ENCODE measurements at regions not wholly inside any gene's neighbourhood (a gene's known extent, or its start where the extent isn't known, plus 50 kb on each side); places are given as distances from the start of the nearest gene placed in this dataset.

DNA sequence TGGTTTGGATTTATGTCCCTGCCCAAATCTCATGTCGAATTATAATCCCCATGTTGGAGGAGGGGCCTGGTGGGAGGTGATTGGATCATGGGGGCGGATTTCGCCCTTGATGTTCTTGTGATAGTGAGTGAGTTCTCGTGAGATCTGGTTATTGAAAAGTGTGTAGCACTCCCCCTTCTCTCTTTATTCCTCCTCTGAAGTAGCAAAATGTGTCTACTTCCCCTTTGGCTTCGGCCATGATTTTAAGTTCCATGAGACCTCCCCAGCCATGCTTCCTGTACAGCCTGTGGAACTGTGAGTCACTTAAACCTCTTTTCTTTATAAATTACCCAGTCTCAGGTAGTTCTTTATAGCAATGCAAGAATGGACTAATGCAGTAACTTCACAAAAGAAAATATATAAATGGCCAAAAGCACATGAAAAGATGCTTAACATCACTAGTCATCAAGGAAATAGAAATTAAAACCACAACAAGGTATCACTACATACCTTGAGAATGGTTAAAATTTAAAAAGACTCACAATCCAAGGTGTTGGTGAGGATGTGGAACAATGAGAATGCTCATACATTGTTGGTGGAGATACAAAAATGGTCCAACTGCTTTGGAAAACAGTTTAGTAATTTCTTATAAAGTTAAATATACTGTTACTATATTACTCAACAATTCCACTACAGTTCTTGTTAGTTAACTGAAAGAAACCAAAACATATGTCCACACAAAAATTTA, 218.7 kb downstream of the SNX10 start:
- H3K27me3 Mint-ChIP-seq (ENCODE audit: low read depth) = peaks cover 21% of the 10 kb centered on the region
- no peak overlapping the region for H3K4me3 Mint-ChIP-seq (ENCODE audit: unreplicated experiment)
- DNase-seq (ENCODE audit: low spot score) = no peak
- H3K36me3 Mint-ChIP-seq (ENCODE audit: low read depth) = no peaks in the 10 kb centered on the region
- TF ChIP-seq CTCF (IDR thresholded peaks at IDR 0.05) = no peak
- H3K9me3 Mint-ChIP-seq (ENCODE audit: low read depth) = no peaks in the 10 kb centered on the region
- no peaks in the 10 kb centered on the region for H3K4me1 Mint-ChIP-seq (ENCODE audit: low read depth)
- H3K27ac Mint-ChIP-seq (ENCODE audit: unreplicated experiment) = no peak overlapping the region

GRCh38 chr7:26511866-26512265, 220.2 kb downstream of the SNX10 start:
- H3K27ac Mint-ChIP-seq (ENCODE audit: unreplicated experiment) = no peak overlapping the region
- TF ChIP-seq CTCF (IDR thresholded peaks at IDR 0.05) = no peak
- no peak for DNase-seq (ENCODE audit: low spot score)
- peaks cover 18% of the 10 kb centered on the region for H3K27me3 Mint-ChIP-seq (ENCODE audit: low read depth)
- H3K9me3 Mint-ChIP-seq (ENCODE audit: low read depth) = no peaks in the 10 kb centered on the region
- H3K36me3 Mint-ChIP-seq (ENCODE audit: low read depth) = no peaks in the 10 kb centered on the region
- no peaks in the 10 kb centered on the region for H3K4me1 Mint-ChIP-seq (ENCODE audit: low read depth)
- no peak overlapping the region for H3K4me3 Mint-ChIP-seq (ENCODE audit: unreplicated experiment)

GRCh38 chr7:26512737-26513136, 221.1 kb downstream of the SNX10 start:
- no peaks in the 10 kb centered on the region for H3K9me3 Mint-ChIP-seq (ENCODE audit: low read depth)
- no peak overlapping the region for H3K27ac Mint-ChIP-seq (ENCODE audit: unreplicated experiment)
- H3K36me3 Mint-ChIP-seq (ENCODE audit: low read depth) = no peaks in the 10 kb centered on the region
- DNase-seq (ENCODE audit: low spot score) = no peak
- no peak for TF ChIP-seq CTCF (IDR thresholded peaks at IDR 0.05)
- H3K4me1 Mint-ChIP-seq (ENCODE audit: low read depth) = no peaks in the 10 kb centered on the region
- H3K4me3 Mint-ChIP-seq (ENCODE audit: unreplicated experiment) = no peak overlapping the region
- peaks cover 15% of the 10 kb centered on the region for H3K27me3 Mint-ChIP-seq (ENCODE audit: low read depth)

DNA sequence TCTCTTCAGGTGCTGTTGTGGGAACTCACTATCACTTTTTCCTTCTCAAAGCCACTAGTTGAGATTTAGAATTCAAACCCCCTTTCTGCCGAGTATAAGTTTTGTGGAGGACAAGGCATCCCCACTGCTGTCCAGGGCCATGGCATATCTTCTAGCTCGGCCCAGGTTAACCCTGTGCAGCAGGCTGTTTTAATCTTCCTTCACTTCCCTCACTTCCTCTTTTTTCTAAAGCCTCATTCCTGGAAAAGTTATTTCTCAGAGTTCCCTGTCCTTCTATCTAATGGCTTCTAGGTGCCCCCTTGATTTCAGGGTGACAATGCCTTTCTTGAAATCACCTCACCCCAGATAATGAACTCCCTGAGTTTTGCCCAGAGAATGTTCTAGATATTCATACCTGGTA, 222.3 kb downstream of the SNX10 start:
- no peaks in the 10 kb centered on the region for H3K36me3 Mint-ChIP-seq (ENCODE audit: low read depth)
- no peak for DNase-seq (ENCODE audit: low spot score)

GRCh38 chr7:26514633-26515032, 223.0 kb downstream of the SNX10 start:
- H3K9me3 Mint-ChIP-seq (ENCODE audit: low read depth) = no peaks in the 10 kb centered on the region
- TF ChIP-seq CTCF (IDR thresholded peaks at IDR 0.05) = no peak
- H3K4me1 Mint-ChIP-seq (ENCODE audit: low read depth) = no peaks in the 10 kb centered on the region
- no peaks in the 10 kb centered on the region for H3K36me3 Mint-ChIP-seq (ENCODE audit: low read depth)
- H3K27me3 Mint-ChIP-seq (ENCODE audit: low read depth) = peaks cover 10% of the 10 kb centered on the region
- H3K4me3 Mint-ChIP-seq (ENCODE audit: unreplicated experiment) = no peak overlapping the region
- no peak overlapping the region for H3K27ac Mint-ChIP-seq (ENCODE audit: unreplicated experiment)
- no peak for DNase-seq (ENCODE audit: low spot score)

More for the DNA sequence above, 222.3 kb downstream of the SNX10 start:
- Mint-ChIP-seq H3K27me3 (ENCODE audit: low read depth) (peaks cover 10% of the 10 kb centered on the region), H3K9me3 (ENCODE audit: low read depth) (no peaks in the 10 kb centered on the region), H3K27ac (ENCODE audit: unreplicated experiment) (no peak overlapping the region), H3K4me3 (ENCODE audit: unreplicated experiment) (no peak overlapping the region), H3K4me1 (ENCODE audit: low read depth) (no peaks in the 10 kb centered on the region)
- no peak for TF ChIP-seq CTCF (IDR thresholded peaks at IDR 0.05)

Data from chondrocyte (in vitro differentiated cells).